ENCODE measurements at regions not wholly inside any gene's neighbourhood (a gene's known extent, or its start where the extent isn't known, plus 50 kb on each side); places are given as distances from the start of the nearest gene placed in this dataset.

- no peaks in the 10 kb centered on the region for H3K9me3 Mint-ChIP-seq
- no peak overlapping the region for H3K4me3 Mint-ChIP-seq
- TF ChIP-seq CTCF (IDR thresholded peaks at IDR 0.05; ENCODE audit: unreplicated experiment in 3 of 3): no peak
- no peaks in the 10 kb centered on the region for H3K4me1 Mint-ChIP-seq
- no peak overlapping the region for H3K27ac Mint-ChIP-seq
- no peaks in the 10 kb centered on the region for H3K27me3 Mint-ChIP-seq (ENCODE audit: low read depth)
- H3K36me3 Mint-ChIP-seq (ENCODE audit: low read depth): no peaks in the 10 kb centered on the region
Measured at GRCh38 chr4:175927121-175927520, 115.1 kb upstream of the GPM6A start.

- TF ChIP-seq CTCF (IDR thresholded peaks at IDR 0.05; ENCODE audit: unreplicated experiment in 3 of 3): no peak
- Mint-ChIP-seq H3K4me3 (no peak overlapping the region), H3K27me3 (ENCODE audit: low read depth) (no peaks in the 10 kb centered on the region), H3K27ac (no peak overlapping the region), H3K4me1 (no peaks in the 10 kb centered on the region), H3K9me3 (no peaks in the 10 kb centered on the region), H3K36me3 (ENCODE audit: low read depth) (no peaks in the 10 kb centered on the region)
Measured at GRCh38 chr4:175929441-175929840, 117.4 kb upstream of the GPM6A start.

- Mint-ChIP-seq H3K27ac (no peak overlapping the region), H3K9me3 (no peaks in the 10 kb centered on the region), H3K36me3 (ENCODE audit: low read depth) (no peaks in the 10 kb centered on the region), H3K4me1 (no peaks in the 10 kb centered on the region), H3K4me3 (no peak overlapping the region), H3K27me3 (ENCODE audit: low read depth) (no peaks in the 10 kb centered on the region)
- no peak for TF ChIP-seq CTCF (IDR thresholded peaks at IDR 0.05; ENCODE audit: unreplicated experiment in 3 of 3)
Measured at GRCh38 chr4:175929932-175930331, 117.9 kb upstream of the GPM6A start.

GRCh38 chr4:175930471-175930870, 118.4 kb upstream of the GPM6A start:
- no peaks in the 10 kb centered on the region for H3K9me3 Mint-ChIP-seq
- H3K4me1 Mint-ChIP-seq: no peaks in the 10 kb centered on the region
- H3K27ac Mint-ChIP-seq: no peak overlapping the region
- no peak overlapping the region for H3K4me3 Mint-ChIP-seq
- H3K36me3 Mint-ChIP-seq (ENCODE audit: low read depth): no peaks in the 10 kb centered on the region
- no peak for TF ChIP-seq CTCF (IDR thresholded peaks at IDR 0.05; ENCODE audit: unreplicated experiment in 3 of 3)
- no peaks in the 10 kb centered on the region for H3K27me3 Mint-ChIP-seq (ENCODE audit: low read depth)

- Mint-ChIP-seq H3K36me3 (ENCODE audit: low read depth) (no peaks in the 10 kb centered on the region), H3K9me3 (no peaks in the 10 kb centered on the region), H3K4me3 (no peak overlapping the region), H3K4me1 (no peaks in the 10 kb centered on the region), H3K27me3 (ENCODE audit: low read depth) (no peaks in the 10 kb centered on the region), H3K27ac (no peak overlapping the region)
- no peak for TF ChIP-seq CTCF (IDR thresholded peaks at IDR 0.05; ENCODE audit: unreplicated experiment in 3 of 3)
Measured at GRCh38 chr4:175932116-175932515, 120.1 kb upstream of the GPM6A start.

GRCh38 chr4:175934506-175934905, 122.4 kb upstream of the GPM6A start:
- Mint-ChIP-seq H3K27ac (no peak overlapping the region), H3K36me3 (ENCODE audit: low read depth) (no peaks in the 10 kb centered on the region), H3K4me1 (no peaks in the 10 kb centered on the region), H3K27me3 (ENCODE audit: low read depth) (no peaks in the 10 kb centered on the region), H3K9me3 (no peaks in the 10 kb centered on the region), H3K4me3 (no peak overlapping the region)
- no peak for TF ChIP-seq CTCF (IDR thresholded peaks at IDR 0.05; ENCODE audit: unreplicated experiment in 3 of 3)

Measured in nephron (organoid).